Endothelial cell of umbilical vein (primary cell): ENCODE measurements at regions not wholly inside any gene's neighbourhood (a gene's known extent, or its start where the extent isn't known, plus 50 kb on each side); places are given as distances from the start of the nearest gene placed in this dataset.
"Not testable (repeated sequence)": the region's sequence is repeated elsewhere in the genome, so short reads cannot be mapped to it uniquely, and the experiment has no call there.

Experiments used
- BruUV-seq: library from RNA; stranded (reverse); fragments of 400-500 nt; replicated peaks from 2 replicates; lab custom pipeline; 2021; lab: Mats Ljungman, UMichigan
- CTCF ChIA-PET: fragments of 300-600, 350-600 bp; sonication (Branson Sonifier 250); formaldehyde crosslinking; loops from one replicate; lab custom pipeline; 2021; ENCODE audit warnings: antibody characterized with exemption, inconsistent platforms; lab: Charles Lee
- POLR2A ChIA-PET: fragments of 300-600, 350-600 bp; sonication (Branson Sonifier 250); formaldehyde crosslinking; loops from one replicate; lab custom pipeline; 2021; ENCODE audit warnings: antibody characterized with exemption, inconsistent platforms; lab: Charles Lee
- DNase-seq: peaks from one replicate; pipeline ENCODE4 v3.0.0-alpha.2; 2011; ENCODE audit warnings: low read depth, low spot score
- FAIRE-seq: peaks from 2 replicates; lab custom pipeline; 2011; peaks lifted over from hg19 to GRCh38; lab: Jason Lieb, UNC
- H2AFZ ChIP-seq: 2 replicates; pipeline ENCODE4 v1.6.0; 2012; ENCODE audit warnings: low read depth, low read length, control low read depth, inconsistent platforms
- H3K27ac ChIP-seq: 2 replicates; pipeline ENCODE4 v1.5.1; 2011; ENCODE audit warnings: low read depth, mild to moderate bottlenecking, control low read depth, low read length, moderate library complexity; ENCODE audit not compliant: insufficient read depth
- H3K27me3 ChIP-seq, 2 experiments: 2 replicates each; pipeline versions ENCODE4 v1.6.0 to v1.6.1; 2011; ENCODE audit warnings: low read length in 2 of 2, mixed read lengths in 1 of 2; ENCODE audit not compliant: control insufficient read depth in 2 of 2, insufficient read depth in 2 of 2
- H3K36me3 ChIP-seq, 2 experiments: 2 replicates in 1 of 2; 3 replicates in 1 of 2; pipeline ENCODE4 v1.5.1; 2011; ENCODE audit warnings: low read length in 2 of 2, mild to moderate bottlenecking in 1 of 2, moderate library complexity in 1 of 2; ENCODE audit not compliant: control insufficient read depth in 2 of 2, insufficient read depth in 2 of 2; ENCODE audit errors: extremely low read depth in 1 of 2
- H3K4me1 ChIP-seq: 3 replicates; pipeline ENCODE4 v1.5.1; 2011; ENCODE audit warnings: mild to moderate bottlenecking, low read length; ENCODE audit not compliant: control insufficient read depth, insufficient read depth; ENCODE audit errors: extremely low read depth
- H3K4me2 ChIP-seq: 2 replicates; pipeline ENCODE4 v1.6.1; 2011; ENCODE audit warnings: low read length, control low read depth, mixed read lengths; ENCODE audit not compliant: insufficient read depth
- H3K4me3 ChIP-seq, 3 experiments: fragments of 200-600 bp in 1 of 3; sonication (generic), shearing (Covaris generic) in 1 of 3; replicated peaks in 1 of 3; 2 replicates each; pipeline ENCODE4 v1.5.1; 2011 to 2016; ENCODE audit warnings: control low read depth in 3 of 3, low read length in 3 of 3, mild to moderate bottlenecking in 2 of 3, inconsistent platforms in 1 of 3, low read depth in 1 of 3, moderate library complexity in 1 of 3; ENCODE audit not compliant: insufficient read depth in 1 of 3
- H3K79me2 ChIP-seq: 2 replicates; pipeline ENCODE4 v1.6.0; 2012; ENCODE audit warnings: low read length, inconsistent platforms; ENCODE audit not compliant: control insufficient read depth, insufficient read depth
- H3K9ac ChIP-seq: replicated peaks from 2 replicates; pipeline ENCODE3; 2011; ENCODE audit warnings: low read length, control low read depth; ENCODE audit not compliant: insufficient read depth; ENCODE audit errors: extremely low read depth
- H3K9me1 ChIP-seq: replicated peaks from 3 replicates; pipeline ENCODE4 v1.6.0; 2011; ENCODE audit warnings: mild to moderate bottlenecking, low read length; ENCODE audit not compliant: control insufficient read depth, insufficient read depth; ENCODE audit errors: extremely low read depth
- H3K9me3 ChIP-seq: replicated peaks from 2 replicates; pipeline ENCODE4 v1.5.1; 2012; ENCODE audit warnings: low read length, inconsistent platforms; ENCODE audit not compliant: control insufficient read depth, insufficient read depth
- H4K20me1 ChIP-seq: replicated peaks from 2 replicates; pipeline ENCODE3; 2011; ENCODE audit warnings: mild to moderate bottlenecking, low read length; ENCODE audit not compliant: control insufficient read depth, insufficient read depth; ENCODE audit errors: extremely low read depth
- JUN ChIP-seq: IDR thresholded peaks from 2 replicates; pipeline ENCODE4 v1.6.1; 2011; ENCODE audit warnings: borderline replicate concordance, low read depth; ENCODE audit not compliant: insufficient read length, insufficient read depth
- MYC ChIP-seq: IDR thresholded peaks from one replicate; pipeline ENCODE4 v1.6.1; 2011; ENCODE audit warnings: mild to moderate bottlenecking, low read depth, low read length
- POLR2AphosphoS5 ChIP-seq: IDR thresholded peaks from 2 replicates; pipeline ENCODE4 v1.6.1; 2012; ENCODE audit warnings: low read depth, mild to moderate bottlenecking, control low read depth, low read length, moderate library complexity; ENCODE audit not compliant: insufficient read depth
- dilution Hi-C: fragments of 300-500 bp; cut with MboI; formaldehyde crosslinking; loops from one replicate; pipeline ENCODE4 v1.15.0; 2019; ENCODE audit warnings: low sequenced_read_pairs; ENCODE audit not compliant: extremely low pct_ligation_motif_present
- intact Hi-C: fragments of 100-400 bp; cut with micrococcal nuclease; formaldehyde crosslinking; loops from one replicate; pipeline ENCODE4 v1.10.0; 2022
- TF ChIP-seq, protein P1 (sequence below), 2 donors: IDR thresholded peaks; 1 replicate in 1 of 2; 2 replicates in 1 of 2; pipeline ENCODE4 v1.5.1; 2011; ENCODE audit warnings: low read length in 2 of 2, mild to moderate bottlenecking in 2 of 2, moderate library complexity in 2 of 2, control low read depth in 1 of 2, inconsistent platforms in 1 of 2, low read depth in 1 of 2; ENCODE audit not compliant: insufficient read depth in 1 of 2; ENCODE audit errors: extremely low read depth in 1 of 2
- TF ChIP-seq, protein P2 (sequence below): IDR thresholded peaks from 2 replicates; pipeline ENCODE4 v1.6.1; 2011; ENCODE audit not compliant: insufficient read depth, insufficient read length

- Histone ChIP-seq H2AFZ (no peak overlapping the region), H4K20me1 (no peaks in the 10 kb centered on the region), H3K36me3 (no peaks in the 10 kb centered on the region), H3K9ac (no peak overlapping the region), H3K4me2 (no peak overlapping the region), H3K4me3 (no peak overlapping the region), H3K4me1 (no peaks in the 10 kb centered on the region), H3K27me3 (no peaks in the 10 kb centered on the region), H3K9me3 (no peaks in the 10 kb centered on the region), H3K27ac (no peak overlapping the region), H3K79me2 (no peaks in the 10 kb centered on the region), H3K9me1 (no peaks in the 10 kb centered on the region)
- no peak for FAIRE-seq
- BruUV-seq, result no TSS peak
- no peak for TF ChIP-seq POLR2AphosphoS5
- TF ChIP-seq, protein P1, sequence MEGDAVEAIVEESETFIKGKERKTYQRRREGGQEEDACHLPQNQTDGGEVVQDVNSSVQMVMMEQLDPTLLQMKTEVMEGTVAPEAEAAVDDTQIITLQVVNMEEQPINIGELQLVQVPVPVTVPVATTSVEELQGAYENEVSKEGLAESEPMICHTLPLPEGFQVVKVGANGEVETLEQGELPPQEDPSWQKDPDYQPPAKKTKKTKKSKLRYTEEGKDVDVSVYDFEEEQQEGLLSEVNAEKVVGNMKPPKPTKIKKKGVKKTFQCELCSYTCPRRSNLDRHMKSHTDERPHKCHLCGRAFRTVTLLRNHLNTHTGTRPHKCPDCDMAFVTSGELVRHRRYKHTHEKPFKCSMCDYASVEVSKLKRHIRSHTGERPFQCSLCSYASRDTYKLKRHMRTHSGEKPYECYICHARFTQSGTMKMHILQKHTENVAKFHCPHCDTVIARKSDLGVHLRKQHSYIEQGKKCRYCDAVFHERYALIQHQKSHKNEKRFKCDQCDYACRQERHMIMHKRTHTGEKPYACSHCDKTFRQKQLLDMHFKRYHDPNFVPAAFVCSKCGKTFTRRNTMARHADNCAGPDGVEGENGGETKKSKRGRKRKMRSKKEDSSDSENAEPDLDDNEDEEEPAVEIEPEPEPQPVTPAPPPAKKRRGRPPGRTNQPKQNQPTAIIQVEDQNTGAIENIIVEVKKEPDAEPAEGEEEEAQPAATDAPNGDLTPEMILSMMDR (IDR thresholded peaks at IDR 0.05; ENCODE audit: extremely low read depth in 1 of 2, insufficient read depth in 1 of 2, low read depth in 1 of 2, low read length in 2 of 2), result no peak
- TF ChIP-seq MYC, result no peak
- TF ChIP-seq JUN, result no peak
- TF ChIP-seq, protein P2, sequence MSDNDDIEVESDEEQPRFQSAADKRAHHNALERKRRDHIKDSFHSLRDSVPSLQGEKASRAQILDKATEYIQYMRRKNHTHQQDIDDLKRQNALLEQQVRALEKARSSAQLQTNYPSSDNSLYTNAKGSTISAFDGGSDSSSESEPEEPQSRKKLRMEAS, result no peak
- no peak for DNase-seq
- dilution Hi-C loops, result no loop called here
- ChIA-PET CTCF (no interaction called here), POLR2A (no interaction called here)
- intact Hi-C loops, result no loop called here
Measured at GRCh38 chr5:153937661-153938060, 101.0 kb downstream of the FAM114A2 start.

GRCh38 chr5:153935151-153935550, 103.6 kb downstream of the FAM114A2 start:
- H3K27ac ChIP-seq, H3K36me3 ChIP-seq, intact Hi-C loops, H2AFZ ChIP-seq, dilution Hi-C loops, H3K9me1 ChIP-seq, H3K9me3 ChIP-seq, H3K27me3 ChIP-seq, H3K4me1 ChIP-seq, POLR2A ChIA-PET, H3K4me3 ChIP-seq, H4K20me1 ChIP-seq, BruUV-seq, H3K79me2 ChIP-seq, FAIRE-seq, CTCF ChIA-PET, DNase-seq, H3K4me2 ChIP-seq, H3K9ac ChIP-seq: not testable (repeated sequence)
